ENCODE measurements at regions not wholly inside any gene's neighbourhood (a gene's known extent, or its start where the extent isn't known, plus 50 kb on each side); places are given as distances from the start of the nearest gene placed in this dataset.
"Not testable (repeated sequence)": the region's sequence is repeated elsewhere in the genome, so short reads cannot be mapped to it uniquely, and the experiment has no call there.

- DNase-seq, result no peak
These were observed 947.5 kb downstream of the ANKRD7 start for GRCh38 chr7:119172043-119172442.

GRCh38 chr7:119175911-119176627, 951.6 kb downstream of the ANKRD7 start:
- DNase-seq, result no peak

- no peak for DNase-seq
These were observed 953.4 kb downstream of the ANKRD7 start for GRCh38 chr7:119177863-119178262.

- DNase-seq, result no peak
These were observed 959.8 kb downstream of the ANKRD7 start for GRCh38 chr7:119184124-119184788.

- DNase-seq, result no peak
These were observed 971.7 kb downstream of the ANKRD7 start for GRCh38 chr7:119196183-119196582.

- no peak for DNase-seq
These were observed 972.8 kb downstream of the ANKRD7 start for GRCh38 chr7:119197172-119197876.

- DNase-seq, result no peak
These were observed 973.5 kb downstream of the ANKRD7 start for GRCh38 chr7:119197877-119198527.

GRCh38 chr7:119219663-119220062, 995.2 kb downstream of the ANKRD7 start:
- no peak for DNase-seq

- no peak for DNase-seq
These were observed 999.4 kb downstream of the ANKRD7 start for GRCh38 chr7:119223930-119224329.

- no peak for DNase-seq
These were observed 1004.0 kb downstream of the ANKRD7 start for GRCh38 chr7:119228482-119228881.

- no peak for DNase-seq
These were observed 1007.6 kb downstream of the ANKRD7 start for GRCh38 chr7:119232091-119232490.

- DNase-seq, result no peak
These were observed 1008.5 kb downstream of the ANKRD7 start for GRCh38 chr7:119233015-119233414.

- no peak for DNase-seq
These were observed 1020.0 kb upstream of the KCND2 start for GRCh38 chr7:119252962-119253361.

- no peak for DNase-seq
These were observed 1018.2 kb upstream of the KCND2 start for GRCh38 chr7:119254742-119255141.

GRCh38 chr7:119256001-119256400, 1017.0 kb upstream of the KCND2 start:
- DNase-seq, result no peak

GRCh38 chr7:119256446-119257131, 1016.4 kb upstream of the KCND2 start:
- no peak for DNase-seq

- DNase-seq, result not testable (repeated sequence)
These were observed 1006.2 kb upstream of the KCND2 start for GRCh38 chr7:119266790-119267189.

GRCh38 chr7:119270045-119270464, 1002.9 kb upstream of the KCND2 start:
- DNase-seq, result peak; percentile 54

GRCh38 chr7:119270644-119271043, 1002.3 kb upstream of the KCND2 start:
- DNase-seq, result no peak

GRCh38 chr7:119271147-119271779, 1001.7 kb upstream of the KCND2 start:
- DNase-seq, result no peak

GRCh38 chr7:119281181-119281846, 991.7 kb upstream of the KCND2 start:
- DNase-seq, result no peak

- no peak for DNase-seq
These were observed 989.6 kb upstream of the KCND2 start for GRCh38 chr7:119283353-119283752.
